ENCODE measurements at regions not wholly inside any gene's neighbourhood (a gene's known extent, or its start where the extent isn't known, plus 50 kb on each side); places are given as distances from the start of the nearest gene placed in this dataset.
"Not testable (repeated sequence)": the region's sequence is repeated elsewhere in the genome, so short reads cannot be mapped to it uniquely, and the experiment has no call there.

DNA sequence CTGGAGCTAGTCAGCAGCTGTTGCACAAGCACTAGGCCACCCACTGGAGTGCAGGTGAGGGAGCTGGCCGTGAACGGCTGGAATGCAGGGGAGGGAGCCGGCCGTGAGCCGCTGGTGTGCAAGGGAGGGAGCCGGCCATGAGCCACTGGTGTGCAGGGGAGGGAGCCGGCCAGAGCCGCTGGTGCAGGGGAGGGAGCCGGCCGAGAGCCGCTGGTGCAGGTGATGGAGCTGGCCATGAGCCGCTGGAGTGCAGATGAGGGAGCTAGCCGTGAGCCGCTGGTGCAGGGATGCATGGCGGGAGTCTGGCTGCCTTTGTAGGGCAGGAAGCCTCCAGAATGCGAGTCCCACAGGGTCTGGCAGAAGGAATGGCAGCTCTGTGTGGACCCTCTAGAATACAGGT is 1470.0 kb upstream of the DEFB115 start:
- TF ChIP-seq, protein P1, sequence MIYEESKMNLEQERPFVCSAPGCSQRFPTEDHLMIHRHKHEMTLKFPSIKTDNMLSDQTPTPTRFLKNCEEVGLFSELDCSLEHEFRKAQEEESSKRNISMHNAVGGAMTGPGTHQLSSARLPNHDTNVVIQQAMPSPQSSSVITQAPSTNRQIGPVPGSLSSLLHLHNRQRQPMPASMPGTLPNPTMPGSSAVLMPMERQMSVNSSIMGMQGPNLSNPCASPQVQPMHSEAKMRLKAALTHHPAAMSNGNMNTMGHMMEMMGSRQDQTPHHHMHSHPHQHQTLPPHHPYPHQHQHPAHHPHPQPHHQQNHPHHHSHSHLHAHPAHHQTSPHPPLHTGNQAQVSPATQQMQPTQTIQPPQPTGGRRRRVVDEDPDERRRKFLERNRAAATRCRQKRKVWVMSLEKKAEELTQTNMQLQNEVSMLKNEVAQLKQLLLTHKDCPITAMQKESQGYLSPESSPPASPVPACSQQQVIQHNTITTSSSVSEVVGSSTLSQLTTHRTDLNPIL (CRISPR knock-in tag; IDR thresholded peaks at IDR 0.05; ENCODE audit: low read depth), result not testable (repeated sequence)
- TF ChIP-seq CSDC2 (CRISPR knock-in tag; IDR thresholded peaks at IDR 0.05); SNAI2 (CRISPR knock-in tag; IDR thresholded peaks at IDR 0.05); BACH2 (CRISPR knock-in tag; IDR thresholded peaks at IDR 0.05; ENCODE audit: borderline replicate concordance); TCF4 (CRISPR knock-in tag; IDR thresholded peaks at IDR 0.05; ENCODE audit: borderline replicate concordance); ZNF8 (CRISPR knock-in tag; IDR thresholded peaks at IDR 0.05); ZNF565 (CRISPR knock-in tag; conservative IDR thresholded peaks at IDR 0.05; ENCODE audit: low read depth); ZNF70 (CRISPR knock-in tag; IDR thresholded peaks at IDR 0.05); ZFP30 (CRISPR knock-in tag; IDR thresholded peaks at IDR 0.05); ESRRG (CRISPR knock-in tag; IDR thresholded peaks at IDR 0.05); ARNTL (CRISPR knock-in tag; IDR thresholded peaks at IDR 0.05; ENCODE audit: borderline replicate concordance, low read depth): not testable (repeated sequence)
- TF ChIP-seq, protein P2, sequence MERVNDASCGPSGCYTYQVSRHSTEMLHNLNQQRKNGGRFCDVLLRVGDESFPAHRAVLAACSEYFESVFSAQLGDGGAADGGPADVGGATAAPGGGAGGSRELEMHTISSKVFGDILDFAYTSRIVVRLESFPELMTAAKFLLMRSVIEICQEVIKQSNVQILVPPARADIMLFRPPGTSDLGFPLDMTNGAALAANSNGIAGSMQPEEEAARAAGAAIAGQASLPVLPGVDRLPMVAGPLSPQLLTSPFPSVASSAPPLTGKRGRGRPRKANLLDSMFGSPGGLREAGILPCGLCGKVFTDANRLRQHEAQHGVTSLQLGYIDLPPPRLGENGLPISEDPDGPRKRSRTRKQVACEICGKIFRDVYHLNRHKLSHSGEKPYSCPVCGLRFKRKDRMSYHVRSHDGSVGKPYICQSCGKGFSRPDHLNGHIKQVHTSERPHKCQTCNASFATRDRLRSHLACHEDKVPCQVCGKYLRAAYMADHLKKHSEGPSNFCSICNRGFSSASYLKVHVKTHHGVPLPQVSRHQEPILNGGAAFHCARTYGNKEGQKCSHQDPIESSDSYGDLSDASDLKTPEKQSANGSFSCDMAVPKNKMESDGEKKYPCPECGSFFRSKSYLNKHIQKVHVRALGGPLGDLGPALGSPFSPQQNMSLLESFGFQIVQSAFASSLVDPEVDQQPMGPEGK (CRISPR knock-in tag; IDR thresholded peaks at IDR 0.05; ENCODE audit: borderline replicate concordance), result not testable (repeated sequence)
- TF ChIP-seq, protein P3, sequence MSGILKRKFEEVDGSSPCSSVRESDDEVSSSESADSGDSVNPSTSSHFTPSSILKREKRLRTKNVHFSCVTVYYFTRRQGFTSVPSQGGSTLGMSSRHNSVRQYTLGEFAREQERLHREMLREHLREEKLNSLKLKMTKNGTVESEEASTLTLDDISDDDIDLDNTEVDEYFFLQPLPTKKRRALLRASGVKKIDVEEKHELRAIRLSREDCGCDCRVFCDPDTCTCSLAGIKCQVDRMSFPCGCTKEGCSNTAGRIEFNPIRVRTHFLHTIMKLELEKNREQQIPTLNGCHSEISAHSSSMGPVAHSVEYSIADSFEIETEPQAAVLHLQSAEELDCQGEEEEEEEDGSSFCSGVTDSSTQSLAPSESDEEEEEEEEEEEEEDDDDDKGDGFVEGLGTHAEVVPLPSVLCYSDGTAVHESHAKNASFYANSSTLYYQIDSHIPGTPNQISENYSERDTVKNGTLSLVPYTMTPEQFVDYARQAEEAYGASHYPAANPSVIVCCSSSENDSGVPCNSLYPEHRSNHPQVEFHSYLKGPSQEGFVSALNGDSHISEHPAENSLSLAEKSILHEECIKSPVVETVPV (CRISPR knock-in tag; IDR thresholded peaks at IDR 0.05), result not testable (repeated sequence)

Measured in SK-N-SH treated with all-trans-retinoic acid at 6 μM for 48 hours (cell line).